ENCODE measurements at regions not wholly inside any gene's neighbourhood (a gene's known extent, or its start where the extent isn't known, plus 50 kb on each side); places are given as distances from the start of the nearest gene placed in this dataset.

GRCh38 chrX:16433021-16433420, 216.9 kb upstream of the S100G start:
- H3K9ac ChIP-seq (ENCODE audit: control insufficient read depth, extremely low read depth, insufficient read depth, low read length), result no peak overlapping the region
- no peaks in the 10 kb centered on the region for H3K9me3 ChIP-seq (ENCODE audit: control insufficient read depth, low read depth, low read length)
- H3K27me3 ChIP-seq (ENCODE audit: control insufficient read depth, extremely low read depth, insufficient read depth, low read length), result no peaks in the 10 kb centered on the region
- TF ChIP-seq EZH2 (IDR thresholded peaks at IDR 0.05; ENCODE audit: low read length) (no peak), CTCF (optimal IDR thresholded peaks at IDR 0.05 in 1 of 3, IDR thresholded peaks at IDR 0.05 in 1 of 3, conservative IDR thresholded peaks at IDR 0.05 in 1 of 3; ENCODE audit: extremely low read depth in 1 of 3, insufficient read depth in 2 of 3, low read length in 3 of 3) (no peak)
- no peak for FAIRE-seq
- no peak for DNase-seq (ENCODE audit: low read depth, low spot score)
- H3K9me1 ChIP-seq (ENCODE audit: control insufficient read depth, extremely low read depth, insufficient read depth, low read length), result no peaks in the 10 kb centered on the region
- no peak overlapping the region for H3K27ac ChIP-seq (ENCODE audit: control insufficient read depth, insufficient read depth, low read length)
- H3K4me3 ChIP-seq (ENCODE audit: control insufficient read depth in 2 of 3, extremely low read depth in 1 of 3, insufficient read depth in 2 of 3, low read depth in 1 of 3, low read length in 3 of 3), result no peak overlapping the region
- H3K36me3 ChIP-seq (ENCODE audit: control insufficient read depth in 2 of 2, extremely low read depth in 1 of 2, insufficient read depth in 2 of 2, low read length in 2 of 2), result no peaks in the 10 kb centered on the region
- H2AFZ ChIP-seq (ENCODE audit: control insufficient read depth, low read length), result no peak overlapping the region
- no peaks in the 10 kb centered on the region for H3K4me1 ChIP-seq (ENCODE audit: control insufficient read depth, extremely low read depth, insufficient read depth, low read length)
- H3K79me2 ChIP-seq (ENCODE audit: control insufficient read depth, insufficient read depth, low read length), result no peaks in the 10 kb centered on the region
- no peaks in the 10 kb centered on the region for H4K20me1 ChIP-seq (ENCODE audit: control insufficient read depth, extremely low read depth, insufficient read depth, low read length)
- dilution Hi-C loops (cut with MboI; ENCODE audit: extremely low pct_ligation_motif_present, low sequenced_read_pairs), result loop anchor here (25.0 kb wide), 1 partner anchor 229 kb away; the partner anchor contains the start of gene S100G
- no peak overlapping the region for H3K4me2 ChIP-seq (ENCODE audit: control insufficient read depth, extremely low read depth, insufficient read depth, low read depth, low read length)

GRCh38 chrX:16435399-16435986, 214.5 kb upstream of the S100G start:
- no peaks in the 10 kb centered on the region for H4K20me1 ChIP-seq (ENCODE audit: control insufficient read depth, extremely low read depth, insufficient read depth, low read length)
- H2AFZ ChIP-seq (ENCODE audit: control insufficient read depth, low read length), result no peak overlapping the region
- dilution Hi-C loops (cut with MboI; ENCODE audit: extremely low pct_ligation_motif_present, low sequenced_read_pairs), result loop anchor here (25.0 kb wide), 1 partner anchor 227 kb away; the partner anchor contains the start of gene S100G
- H3K79me2 ChIP-seq (ENCODE audit: control insufficient read depth, insufficient read depth, low read length), result no peaks in the 10 kb centered on the region
- no peak for TF ChIP-seq EZH2 (IDR thresholded peaks at IDR 0.05; ENCODE audit: low read length)
- TF ChIP-seq CTCF (optimal IDR thresholded peaks at IDR 0.05 in 1 of 3, IDR thresholded peaks at IDR 0.05 in 1 of 3, conservative IDR thresholded peaks at IDR 0.05 in 1 of 3; ENCODE audit: extremely low read depth in 1 of 3, insufficient read depth in 2 of 3, low read length in 3 of 3), result no peak
- no peaks in the 10 kb centered on the region for H3K4me1 ChIP-seq (ENCODE audit: control insufficient read depth, extremely low read depth, insufficient read depth, low read length)
- FAIRE-seq (no peak), DNase-seq (ENCODE audit: low read depth, low spot score) (no peak)
- H3K27ac ChIP-seq (ENCODE audit: control insufficient read depth, insufficient read depth, low read length), result no peak overlapping the region
- no peak overlapping the region for H3K4me2 ChIP-seq (ENCODE audit: control insufficient read depth, extremely low read depth, insufficient read depth, low read depth, low read length)
- no peaks in the 10 kb centered on the region for H3K9me3 ChIP-seq (ENCODE audit: control insufficient read depth, low read depth, low read length)
- H3K27me3 ChIP-seq (ENCODE audit: control insufficient read depth, extremely low read depth, insufficient read depth, low read length), result no peaks in the 10 kb centered on the region
- no peak overlapping the region for H3K4me3 ChIP-seq (ENCODE audit: control insufficient read depth in 2 of 3, extremely low read depth in 1 of 3, insufficient read depth in 2 of 3, low read depth in 1 of 3, low read length in 3 of 3)
- H3K9me1 ChIP-seq (ENCODE audit: control insufficient read depth, extremely low read depth, insufficient read depth, low read length), result no peaks in the 10 kb centered on the region
- no peak overlapping the region for H3K9ac ChIP-seq (ENCODE audit: control insufficient read depth, extremely low read depth, insufficient read depth, low read length)
- H3K36me3 ChIP-seq (ENCODE audit: control insufficient read depth in 2 of 2, extremely low read depth in 1 of 2, insufficient read depth in 2 of 2, low read length in 2 of 2), result no peaks in the 10 kb centered on the region

Measured in keratinocyte (primary cell).